Fibroblast of the aortic adventitia (primary cell): ENCODE measurements at regions not wholly inside any gene's neighbourhood (a gene's known extent, or its start where the extent isn't known, plus 50 kb on each side); places are given as distances from the start of the nearest gene placed in this dataset.

Experiments
- DNase-seq: peaks from one replicate; pipeline ENCODE4 v3.0.0-alpha.2; 2010; ENCODE audit warnings: low read depth
- H3K4me3 ChIP-seq: 2 replicates; pipeline ENCODE4 v1.5.1; 2011; ENCODE audit warnings: low read depth, mild to moderate bottlenecking, control low read depth, low read length, moderate library complexity
- TF ChIP-seq, protein P1 (sequence below): IDR thresholded peaks from 2 replicates; pipeline ENCODE4 v1.5.1; 2011; ENCODE audit warnings: mild to moderate bottlenecking, low read length, control low read depth, inconsistent platforms; ENCODE audit not compliant: insufficient read depth

GRCh38 chr10:9900751-9901150 lies 1116.9 kb upstream of the CELF2 start:
- TF ChIP-seq, protein P1, sequence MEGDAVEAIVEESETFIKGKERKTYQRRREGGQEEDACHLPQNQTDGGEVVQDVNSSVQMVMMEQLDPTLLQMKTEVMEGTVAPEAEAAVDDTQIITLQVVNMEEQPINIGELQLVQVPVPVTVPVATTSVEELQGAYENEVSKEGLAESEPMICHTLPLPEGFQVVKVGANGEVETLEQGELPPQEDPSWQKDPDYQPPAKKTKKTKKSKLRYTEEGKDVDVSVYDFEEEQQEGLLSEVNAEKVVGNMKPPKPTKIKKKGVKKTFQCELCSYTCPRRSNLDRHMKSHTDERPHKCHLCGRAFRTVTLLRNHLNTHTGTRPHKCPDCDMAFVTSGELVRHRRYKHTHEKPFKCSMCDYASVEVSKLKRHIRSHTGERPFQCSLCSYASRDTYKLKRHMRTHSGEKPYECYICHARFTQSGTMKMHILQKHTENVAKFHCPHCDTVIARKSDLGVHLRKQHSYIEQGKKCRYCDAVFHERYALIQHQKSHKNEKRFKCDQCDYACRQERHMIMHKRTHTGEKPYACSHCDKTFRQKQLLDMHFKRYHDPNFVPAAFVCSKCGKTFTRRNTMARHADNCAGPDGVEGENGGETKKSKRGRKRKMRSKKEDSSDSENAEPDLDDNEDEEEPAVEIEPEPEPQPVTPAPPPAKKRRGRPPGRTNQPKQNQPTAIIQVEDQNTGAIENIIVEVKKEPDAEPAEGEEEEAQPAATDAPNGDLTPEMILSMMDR = no peak

GRCh38 chr10:9901971-9902370 lies 1115.7 kb upstream of the CELF2 start:
- DNase-seq = no peak
- H3K4me3 ChIP-seq = no peak overlapping the region
- TF ChIP-seq, protein P1 = no peak

More at GRCh38 chr10:9900751-9901150, 1116.9 kb upstream of the CELF2 start:
- DNase-seq = no peak
- H3K4me3 ChIP-seq = no peak overlapping the region

DNA sequence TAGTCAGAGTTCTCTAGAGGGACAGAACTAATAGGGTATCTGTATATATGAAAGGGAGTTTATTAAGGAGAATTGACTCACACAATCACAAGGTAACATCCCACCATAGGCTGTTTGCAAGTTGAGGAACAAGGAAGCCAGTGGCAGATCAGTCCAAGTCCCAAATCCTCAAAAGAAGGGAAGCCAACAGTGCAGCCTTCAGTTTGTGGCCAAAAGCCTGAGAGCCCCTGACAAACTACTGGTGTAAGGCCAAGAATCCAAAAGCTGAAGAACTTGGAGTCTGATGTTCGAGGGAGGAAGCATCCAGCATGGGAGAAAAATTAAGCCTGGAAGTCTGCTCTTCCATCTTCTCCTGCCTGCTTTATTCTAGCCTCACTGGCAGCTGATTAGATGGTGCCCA lies 1107.2 kb upstream of the CELF2 start:
- TF ChIP-seq, protein P1 = no peak
- no peak for DNase-seq
- H3K4me3 ChIP-seq = no peak overlapping the region

DNA sequence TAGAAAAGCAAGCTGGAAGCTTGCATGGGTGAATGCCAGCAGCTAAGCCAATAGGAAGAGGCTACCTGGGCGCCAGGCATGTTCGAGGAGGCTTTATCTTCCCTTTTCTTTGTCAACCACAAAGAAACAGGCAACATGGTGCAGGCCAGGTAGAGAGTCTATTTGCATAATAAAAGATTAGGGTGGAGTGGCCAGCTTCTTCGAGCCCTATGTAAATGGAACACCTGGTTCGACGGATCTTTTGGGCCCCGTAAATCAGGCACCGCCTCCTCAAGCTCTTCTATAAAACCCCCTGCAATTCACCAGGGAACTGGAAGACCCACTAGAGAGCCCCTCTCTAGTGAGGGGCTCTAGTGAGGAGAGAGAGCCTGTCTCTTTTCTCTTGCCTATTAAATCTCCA lies 1106.2 kb upstream of the CELF2 start:
- TF ChIP-seq, protein P1 = no peak
- H3K4me3 ChIP-seq = no peak overlapping the region
- DNase-seq = no peak

DNA sequence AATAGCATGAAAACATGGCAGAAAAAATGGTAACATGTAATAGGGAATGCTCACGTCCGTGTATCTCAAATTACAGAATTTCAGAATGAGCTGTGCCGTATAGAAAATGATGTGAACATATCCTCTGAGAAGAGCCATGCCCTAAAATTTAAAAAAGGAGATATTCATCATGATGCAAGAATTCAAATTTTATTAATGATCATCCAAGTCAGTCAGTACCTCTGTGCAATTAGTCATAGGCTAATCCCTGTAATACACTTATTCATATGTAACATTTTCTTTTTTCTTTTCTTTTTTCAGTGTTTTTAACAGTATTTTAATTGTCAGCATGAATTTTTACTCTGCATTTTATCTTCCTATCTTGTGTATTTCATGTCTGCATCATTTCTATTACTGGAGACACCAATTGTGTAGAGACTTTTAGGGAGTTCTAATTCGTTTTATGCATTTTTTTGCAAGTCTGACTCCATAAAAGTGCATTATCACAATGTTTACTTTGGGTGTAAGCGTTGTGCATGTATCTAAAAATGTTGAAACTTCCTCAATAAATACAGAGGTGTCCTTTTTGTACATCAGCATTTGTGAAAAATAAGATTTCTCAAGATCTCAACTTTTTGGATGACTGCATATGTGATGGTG lies 1103.7 kb upstream of the CELF2 start:
- no peak overlapping the region for H3K4me3 ChIP-seq
- DNase-seq = no peak
- TF ChIP-seq, protein P1 = no peak

- H3K4me3 ChIP-seq = no peak overlapping the region
- TF ChIP-seq, protein P1 = no peak
- DNase-seq = no peak
These were observed 1096.1 kb upstream of the CELF2 start for GRCh38 chr10:9921544-9921943.
